ENCODE measurements at regions not wholly inside any gene's neighbourhood (a gene's known extent, or its start where the extent isn't known, plus 50 kb on each side); places are given as distances from the start of the nearest gene placed in this dataset.

- no peak for ATAC-seq
- DNase-seq (ENCODE audit: low spot score) = no peak
These were observed 160.0 kb downstream of the TANC2 start for GRCh38 chr17:63125987-63126386.

GRCh38 chr17:63126607-63127006 is 160.6 kb downstream of the TANC2 start:
- DNase-seq (ENCODE audit: low spot score) (no peak), ATAC-seq (no peak)

GRCh38 chr17:63132459-63132911 is 166.4 kb downstream of the TANC2 start:
- no peak for DNase-seq (ENCODE audit: low spot score)
- no peak for ATAC-seq

- DNase-seq (ENCODE audit: low spot score) (no peak), ATAC-seq (no peak)
These were observed 167.5 kb downstream of the TANC2 start for GRCh38 chr17:63133491-63133890.

- ATAC-seq (no peak), DNase-seq (ENCODE audit: low spot score) (no peak)
These were observed 168.8 kb downstream of the TANC2 start for GRCh38 chr17:63134867-63135266.

- DNase-seq (ENCODE audit: low spot score) (no peak), ATAC-seq (no peak)
These were observed 170.5 kb downstream of the TANC2 start for GRCh38 chr17:63136369-63137012.

- ATAC-seq (no peak), DNase-seq (ENCODE audit: low spot score) (no peak)
These were observed 171.1 kb downstream of the TANC2 start for GRCh38 chr17:63137163-63137562.

GRCh38 chr17:63138713-63139112 is 172.7 kb downstream of the TANC2 start:
- ATAC-seq = no peak
- DNase-seq (ENCODE audit: low spot score) = no peak

- no peak for ATAC-seq
- no peak for DNase-seq (ENCODE audit: low spot score)
These were observed 173.3 kb downstream of the TANC2 start for GRCh38 chr17:63139356-63139755.

GRCh38 chr17:63140255-63140654 is 174.2 kb downstream of the TANC2 start:
- DNase-seq (ENCODE audit: low spot score) (no peak), ATAC-seq (no peak)

- no peak for ATAC-seq
- no peak for DNase-seq (ENCODE audit: low spot score)
These were observed 176.8 kb downstream of the TANC2 start for GRCh38 chr17:63142836-63143235.

- no peak for DNase-seq (ENCODE audit: low spot score)
- ATAC-seq = no peak
These were observed 184.5 kb downstream of the TANC2 start for GRCh38 chr17:63150490-63150889.

GRCh38 chr17:63150994-63151464 is 185.0 kb downstream of the TANC2 start:
- DNase-seq (ENCODE audit: low spot score) (no peak), ATAC-seq (no peak)

GRCh38 chr17:63151941-63152523 is 186.0 kb downstream of the TANC2 start:
- DNase-seq (ENCODE audit: low spot score) (no peak), ATAC-seq (no peak)

GRCh38 chr17:63153488-63153887 is 187.5 kb downstream of the TANC2 start:
- ATAC-seq (no peak), DNase-seq (ENCODE audit: low spot score) (no peak)

GRCh38 chr17:63154586-63155244 is 188.7 kb downstream of the TANC2 start:
- no peak for ATAC-seq

GRCh38 chr17:63156986-63157385 is 191.0 kb downstream of the TANC2 start:
- no peak for DNase-seq (ENCODE audit: low spot score)
- ATAC-seq = no peak

More at GRCh38 chr17:63154586-63155244, 188.7 kb downstream of the TANC2 start:
- DNase-seq (ENCODE audit: low spot score) = no peak

- ATAC-seq = no peak
These were observed 196.5 kb downstream of the TANC2 start for GRCh38 chr17:63162406-63163157.

GRCh38 chr17:63163158-63163520 is 197.1 kb downstream of the TANC2 start:
- no peak for DNase-seq (ENCODE audit: low spot score)
- ATAC-seq = no peak

More at GRCh38 chr17:63162406-63163157, 196.5 kb downstream of the TANC2 start:
- no peak for DNase-seq (ENCODE audit: low spot score)

- DNase-seq (ENCODE audit: low spot score) (no peak), ATAC-seq (no peak)
These were observed 199.4 kb downstream of the TANC2 start for GRCh38 chr17:63165400-63165799.

GRCh38 chr17:63170795-63171194 is 204.8 kb downstream of the TANC2 start:
- no peak for DNase-seq (ENCODE audit: low spot score)
- no peak for ATAC-seq
